DOHH2 (cell line): ENCODE measurements at regions not wholly inside any gene's neighbourhood (a gene's known extent, or its start where the extent isn't known, plus 50 kb on each side); places are given as distances from the start of the nearest gene placed in this dataset.
"Not testable (repeated sequence)": the region's sequence is repeated elsewhere in the genome, so short reads cannot be mapped to it uniquely, and the experiment has no call there.

Experiments used
- H3F3A ChIP-seq: fragments of 200-600 bp; sonication (generic), shearing (Covaris generic); 2 replicates; pipeline ENCODE4 v1.6.0; 2016; ENCODE audit warnings: antibody characterized with exemption, mild to moderate bottlenecking; ENCODE audit not compliant: control insufficient read depth, insufficient read depth
- H3K27ac ChIP-seq: fragments of 200-600 bp; sonication (generic); 2 replicates; pipeline ENCODE4 v1.5.1; 2014; ENCODE audit warnings: low read depth, mild to moderate bottlenecking, low read length, moderate library complexity
- H3K27me3 ChIP-seq: fragments of 200-600 bp; sonication (generic); 2 replicates; pipeline ENCODE4 v1.6.1; 2014; ENCODE audit warnings: mild to moderate bottlenecking, low read length, mixed read lengths; ENCODE audit not compliant: control insufficient read depth
- H3K36me3 ChIP-seq: fragments of 200-600 bp; sonication (generic); 2 replicates; pipeline ENCODE4 v1.6.1; 2014; ENCODE audit warnings: mild to moderate bottlenecking, low read length, moderate library complexity, mixed read lengths; ENCODE audit not compliant: control insufficient read depth
- H3K4me1 ChIP-seq: fragments of 200-600 bp; sonication (generic); 2 replicates; pipeline ENCODE4 v1.6.1; 2014; ENCODE audit warnings: mild to moderate bottlenecking, low read length, mixed read lengths; ENCODE audit not compliant: control insufficient read depth
- H3K4me2 ChIP-seq: fragments of 200-600 bp; sonication (generic); 2 replicates; pipeline ENCODE4 v1.6.0; 2014; ENCODE audit warnings: mild to moderate bottlenecking, low read length, moderate library complexity
- H3K4me3 ChIP-seq: fragments of 200-600 bp; sonication (generic); 2 replicates; pipeline ENCODE4 v1.5.1; 2014; ENCODE audit warnings: mild to moderate bottlenecking, low read length, mixed read lengths
- H3K79me2 ChIP-seq: fragments of 200-600 bp; sonication (generic); 2 replicates; pipeline ENCODE4 v1.6.1; 2014; ENCODE audit warnings: mild to moderate bottlenecking, low read length, mixed read lengths; ENCODE audit not compliant: control insufficient read depth
- H3K9me2 ChIP-seq: fragments of 200-600 bp; sonication (generic); replicated peaks from 2 replicates; pipeline ENCODE4 v1.6.1; 2014; ENCODE audit warnings: mild to moderate bottlenecking, low read length, mixed read lengths; ENCODE audit not compliant: control insufficient read depth
- H3K9me3 ChIP-seq: fragments of 200-600 bp; sonication (generic); 2 replicates; pipeline ENCODE4 v1.6.1; 2014; ENCODE audit warnings: antibody characterized with exemption, low read length, mixed read lengths; ENCODE audit not compliant: control insufficient read depth, insufficient read depth
- H4K20me1 ChIP-seq: fragments of 200-600 bp; sonication (generic); 2 replicates; pipeline ENCODE4 v1.6.0; 2014; ENCODE audit warnings: low read depth, mild to moderate bottlenecking, antibody characterized with exemption, low read length, moderate library complexity; ENCODE audit not compliant: control insufficient read depth, insufficient read depth
- CTCF ChIP-seq: fragments of 200-600 bp; sonication (generic); IDR thresholded peaks from one replicate; pipeline ENCODE4 v1.5.1; 2014; ENCODE audit warnings: antibody characterized with exemption, mild to moderate bottlenecking, low read depth, low read length; ENCODE audit not compliant: poor library complexity, severe bottlenecking
- EZH2phosphoT487 ChIP-seq: fragments of 200-600 bp; sonication (generic); IDR thresholded peaks from 2 replicates; pipeline ENCODE4 v1.6.1; 2017; ENCODE audit warnings: borderline replicate concordance, mild to moderate bottlenecking, antibody characterized with exemption, low read length, moderate library complexity, mixed read lengths

DNA sequence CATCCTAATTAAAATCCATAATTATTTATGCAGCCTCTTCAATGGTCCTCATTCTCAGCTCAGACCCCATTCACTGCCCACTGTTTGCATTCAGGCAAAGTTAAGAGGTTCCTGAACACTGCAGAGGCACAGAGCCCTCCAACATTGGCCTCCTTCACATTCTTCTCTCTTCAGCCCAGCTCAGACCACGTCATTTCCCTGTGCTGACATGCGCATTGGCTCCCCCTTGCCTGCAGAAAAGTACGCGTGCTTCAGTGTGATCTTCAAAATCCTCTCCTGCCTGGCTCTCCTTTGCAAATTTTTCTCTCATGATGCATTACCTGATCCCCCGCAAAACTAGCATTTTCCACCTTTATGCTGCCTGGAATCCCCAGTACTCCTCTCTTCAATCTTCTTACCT, 552.3 kb downstream of the NTRK3 start:
- H3K27ac ChIP-seq = no peak overlapping the region
- H3K27me3 ChIP-seq = no peaks in the 10 kb centered on the region
- H4K20me1 ChIP-seq = no peaks in the 10 kb centered on the region
- H3K36me3 ChIP-seq = no peaks in the 10 kb centered on the region
- H3K4me1 ChIP-seq = no peaks in the 10 kb centered on the region
- H3K4me3 ChIP-seq = no peak overlapping the region
- no peaks in the 10 kb centered on the region for H3K79me2 ChIP-seq
- H3F3A ChIP-seq = no peaks in the 10 kb centered on the region
- no peaks in the 10 kb centered on the region for H3K9me2 ChIP-seq
- no peak overlapping the region for H3K4me2 ChIP-seq
- H3K9me3 ChIP-seq = no peaks in the 10 kb centered on the region
- no peak for TF ChIP-seq CTCF
- TF ChIP-seq EZH2phosphoT487 = no peak

DNA sequence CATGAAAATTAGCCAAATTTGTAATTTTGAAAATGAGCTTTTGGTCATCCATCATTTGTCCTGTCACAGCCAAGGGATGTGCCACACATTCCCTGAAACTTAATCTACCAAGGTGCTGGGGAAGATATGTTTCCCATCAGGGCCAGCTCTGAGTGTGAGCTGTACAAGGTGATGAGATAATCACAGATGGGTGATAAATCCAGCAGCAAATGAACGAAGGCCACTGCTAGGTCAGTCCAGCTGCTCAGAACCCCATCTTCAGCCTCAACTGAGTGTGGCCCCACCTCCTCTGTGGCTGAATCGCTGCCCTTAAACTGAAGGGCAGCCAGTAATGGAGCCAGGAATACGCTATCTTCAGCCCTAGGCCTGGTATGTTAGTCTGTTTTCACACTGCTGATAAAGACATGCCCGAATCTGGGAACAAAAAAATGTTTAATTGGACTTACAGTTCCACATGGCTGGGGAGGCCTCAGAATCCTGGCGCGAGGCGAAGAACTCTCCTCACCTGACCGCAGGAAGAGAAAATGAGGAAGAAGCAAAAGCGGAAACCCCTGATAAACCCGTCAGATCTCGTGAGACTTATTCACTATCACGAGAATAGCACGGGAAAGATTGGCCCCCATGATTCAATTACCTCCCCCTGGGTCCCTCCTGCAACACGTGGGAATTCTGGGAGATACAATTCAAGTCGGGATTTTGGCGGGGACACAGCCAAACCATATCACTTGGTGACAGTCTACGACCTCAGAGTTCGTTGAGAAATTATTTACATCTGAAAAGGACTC, 553.0 kb downstream of the NTRK3 start:
- H3K4me2 ChIP-seq = no peak overlapping the region
- H3K4me3 ChIP-seq = no peak overlapping the region
- H3K9me2 ChIP-seq = no peaks in the 10 kb centered on the region
- no peaks in the 10 kb centered on the region for H4K20me1 ChIP-seq
- H3K27me3 ChIP-seq = no peaks in the 10 kb centered on the region
- TF ChIP-seq CTCF (no peak), EZH2phosphoT487 (no peak)
- no peaks in the 10 kb centered on the region for H3K4me1 ChIP-seq
- no peaks in the 10 kb centered on the region for H3K9me3 ChIP-seq
- H3K79me2 ChIP-seq = no peaks in the 10 kb centered on the region
- H3K36me3 ChIP-seq = no peaks in the 10 kb centered on the region
- no peaks in the 10 kb centered on the region for H3F3A ChIP-seq
- no peak overlapping the region for H3K27ac ChIP-seq

DNA sequence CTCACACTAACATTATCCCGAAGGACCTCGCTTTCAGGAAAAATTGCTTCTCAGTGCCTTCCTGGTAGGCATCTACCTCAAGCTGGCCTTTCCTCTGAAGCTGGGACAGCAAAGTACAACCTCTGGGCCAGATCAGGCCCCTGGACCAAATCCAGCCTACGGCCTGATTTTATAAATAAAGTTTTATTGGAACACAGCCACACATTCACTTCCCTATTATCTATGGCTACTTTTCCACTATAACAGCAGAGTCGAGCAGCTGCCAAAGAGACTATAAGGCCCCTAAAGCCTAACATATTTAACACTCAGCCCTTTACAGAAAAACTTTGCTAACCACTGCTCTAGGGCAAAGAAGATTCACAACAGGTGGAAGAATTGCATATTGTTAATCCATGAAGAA, 554.3 kb downstream of the NTRK3 start:
- Histone ChIP-seq H3K9me3 (no peaks in the 10 kb centered on the region), H3K9me2 (no peaks in the 10 kb centered on the region), H3K4me3 (no peak overlapping the region), H3K27ac (no peak overlapping the region), H4K20me1 (no peaks in the 10 kb centered on the region), H3K27me3 (no peaks in the 10 kb centered on the region), H3K4me1 (no peaks in the 10 kb centered on the region), H3K4me2 (no peak overlapping the region), H3K36me3 (no peaks in the 10 kb centered on the region), H3F3A (no peaks in the 10 kb centered on the region), H3K79me2 (no peaks in the 10 kb centered on the region)
- TF ChIP-seq CTCF (no peak), EZH2phosphoT487 (no peak)

DNA sequence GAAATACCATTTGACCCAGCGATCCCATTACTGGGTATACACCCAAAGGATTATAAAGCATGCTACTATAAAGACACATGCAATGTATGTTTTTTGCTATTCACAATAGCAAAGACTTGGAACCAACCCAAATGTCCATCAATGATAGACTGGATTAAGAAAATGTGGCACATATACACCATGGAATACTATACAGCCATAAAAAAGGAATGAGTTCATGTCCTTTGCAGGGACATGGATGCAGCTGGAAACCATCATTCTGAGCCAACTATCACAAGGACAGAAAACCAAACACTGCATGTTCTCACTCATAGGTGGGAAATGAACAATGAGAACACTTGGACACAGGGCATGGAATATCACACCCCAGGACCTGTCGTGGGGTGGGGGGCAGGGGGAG, 558.1 kb downstream of the NTRK3 start:
- not testable (repeated sequence) for H3K79me2 ChIP-seq

More for the DNA sequence above, 558.1 kb downstream of the NTRK3 start:
- H3K4me2 ChIP-seq, H3K27me3 ChIP-seq, H3K4me3 ChIP-seq, H3K27ac ChIP-seq, H3K4me1 ChIP-seq, H3K9me3 ChIP-seq, H3K9me2 ChIP-seq, H3F3A ChIP-seq, H4K20me1 ChIP-seq, H3K36me3 ChIP-seq: not testable (repeated sequence)
